Muscle of leg (tissue), 3 donors: ENCODE measurements at regions not wholly inside any gene's neighbourhood (a gene's known extent, or its start where the extent isn't known, plus 50 kb on each side); places are given as distances from the start of the nearest gene placed in this dataset.

Experiments used
- DNase-seq: peaks from one replicate; pipeline ENCODE4 v3.0.0; 2013
- H3K27ac ChIP-seq: one replicate; pipeline ENCODE4 v1.5.1; 2013; ENCODE audit warnings: mild to moderate bottlenecking, low read length, control low read depth
- H3K27me3 ChIP-seq: one replicate; pipeline ENCODE4 v1.6.1; 2013; ENCODE audit warnings: low read length; ENCODE audit not compliant: control insufficient read depth, insufficient read depth
- H3K36me3 ChIP-seq: one replicate; pipeline ENCODE4 v1.6.1; 2013; ENCODE audit warnings: low read length; ENCODE audit not compliant: control insufficient read depth, insufficient read depth
- H3K4me1 ChIP-seq: one replicate; pipeline ENCODE4 v1.6.1; 2013; ENCODE audit warnings: low read length; ENCODE audit not compliant: control insufficient read depth, insufficient read depth
- H3K4me3 ChIP-seq: one replicate; pipeline ENCODE4 v1.5.1; 2013; ENCODE audit warnings: low read length, control low read depth
- H3K9me3 ChIP-seq: replicated peaks from 2 replicates; pipeline ENCODE4 v1.6.1; 2013; ENCODE audit warnings: low read depth, low read length; ENCODE audit not compliant: control insufficient read depth
- WGBS: methylation state at CpG from one replicate; pipeline ENCODE4 v1.1.5; 2013; ENCODE audit warnings: missing lambda C conversion rate; ENCODE audit not compliant: insufficient coverage; 5-methylcytosine and 5-hydroxymethylcytosine counted together

DNA sequence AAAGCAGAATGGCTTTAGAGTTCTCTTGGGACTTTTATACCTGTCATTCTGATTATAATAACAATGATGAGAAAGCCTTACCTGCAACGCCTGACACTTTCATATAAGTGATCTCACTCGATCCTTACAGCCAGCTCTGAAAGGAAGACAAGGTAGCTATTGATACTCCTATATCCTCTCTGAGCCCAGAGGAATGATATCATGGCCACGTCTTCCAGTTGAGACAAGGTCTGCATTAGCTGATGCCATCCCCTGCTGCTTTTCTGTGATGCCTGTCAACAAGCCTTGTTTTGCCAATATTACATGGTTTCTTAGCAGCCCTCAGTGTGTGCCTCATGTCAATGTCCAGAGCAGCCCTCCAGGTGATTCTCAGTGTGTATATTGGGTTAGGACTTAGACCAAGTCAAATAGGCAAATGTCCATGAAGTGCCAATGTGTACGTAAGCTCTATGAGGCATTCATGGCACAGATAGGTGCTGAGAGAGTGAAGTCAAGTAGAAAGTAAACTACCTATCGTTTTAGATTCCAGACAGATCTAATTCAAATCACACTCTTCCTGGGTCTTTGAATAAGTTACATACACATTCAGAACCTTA lies 405.9 kb downstream of the ADRA2A start:
- Histone ChIP-seq H3K4me1 (no peaks in the 10 kb centered on the region), H3K27me3 (no peaks in the 10 kb centered on the region), H3K27ac (no peak overlapping the region), H3K36me3 (no peaks in the 10 kb centered on the region), H3K4me3 (no peak overlapping the region), H3K9me3 (no peaks in the 10 kb centered on the region)
- DNase-seq: no peak
- 23% methylated on average over 2 of the region's 5 CpGs for WGBS

DNA sequence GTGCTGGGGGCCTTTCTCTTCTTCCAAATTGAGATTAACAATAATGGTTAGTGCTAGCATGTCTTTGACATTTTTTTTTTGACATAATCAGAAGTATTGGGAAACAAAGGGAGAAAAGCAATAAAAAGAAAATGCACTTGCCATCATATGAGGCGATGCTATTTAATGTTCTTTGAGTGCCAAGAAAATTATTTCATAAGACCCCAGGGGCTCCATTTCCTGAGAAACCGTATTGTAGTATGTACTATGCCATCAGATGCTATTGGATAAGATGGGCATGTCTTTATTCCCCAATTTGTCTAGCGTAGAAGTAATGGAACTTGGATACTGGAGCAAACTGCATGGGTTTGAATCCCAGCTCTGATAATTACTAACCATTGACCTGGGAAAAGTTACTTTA lies 408.9 kb downstream of the ADRA2A start:
- no CpG with 5 or more reads among the region's 3 CpGs for WGBS
- peak; percentile 8 for DNase-seq

DNA sequence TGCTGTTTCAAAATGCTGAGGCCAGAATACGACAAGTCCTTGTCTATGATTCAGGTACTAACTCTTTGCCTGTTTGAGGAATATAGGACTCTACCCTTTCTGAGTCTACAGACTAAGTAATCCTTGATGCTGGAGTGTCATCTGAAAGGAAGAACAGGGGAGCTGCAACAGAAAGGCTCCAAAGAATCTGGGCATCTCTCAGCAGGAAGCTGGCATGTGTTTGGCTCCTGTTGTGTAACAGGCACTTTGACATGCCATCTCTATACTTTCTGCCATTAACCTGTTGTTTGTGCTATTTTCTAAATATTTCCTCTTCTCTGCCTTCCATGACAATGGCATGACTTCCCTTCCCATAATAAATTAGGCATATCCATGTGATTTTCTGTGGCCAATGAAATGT lies 409.5 kb downstream of the ADRA2A start:
- 60% methylated on average over 1 of the region's 1 CpG for WGBS

More for the DNA sequence above, 408.9 kb downstream of the ADRA2A start:
- peaks cover 16% of the 10 kb centered on the region for H3K9me3 ChIP-seq
- no peak overlapping the region for H3K27ac ChIP-seq
- no peaks in the 10 kb centered on the region for H3K36me3 ChIP-seq
- no peak overlapping the region for H3K4me3 ChIP-seq
- H3K27me3 ChIP-seq: no peaks in the 10 kb centered on the region
- H3K4me1 ChIP-seq: no peaks in the 10 kb centered on the region

DNA sequence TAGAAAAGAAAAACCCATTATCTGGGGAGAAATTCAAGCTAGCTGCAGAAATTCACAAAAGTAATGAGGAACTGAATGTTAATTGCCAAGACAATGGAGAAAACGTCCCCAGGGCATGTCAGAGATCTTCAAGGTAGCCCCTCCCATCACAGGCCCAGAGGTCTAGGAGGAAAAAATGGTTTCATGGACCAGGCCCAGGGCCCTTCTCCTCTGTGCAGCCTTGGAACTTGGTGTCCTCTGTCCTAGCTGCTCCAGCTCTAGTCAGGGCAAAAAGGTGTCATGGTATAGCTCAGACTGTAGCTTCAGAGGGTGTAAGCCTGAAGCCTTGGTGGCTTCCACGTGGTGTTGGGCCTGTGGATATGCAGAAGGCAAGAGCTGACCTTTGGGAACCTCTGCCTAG lies 411.8 kb downstream of the ADRA2A start:
- Histone ChIP-seq H3K9me3 (peaks cover 24% of the 10 kb centered on the region), H3K4me1 (no peaks in the 10 kb centered on the region)

More for the DNA sequence above, 409.5 kb downstream of the ADRA2A start:
- Histone ChIP-seq H3K27me3 (no peaks in the 10 kb centered on the region), H3K36me3 (no peaks in the 10 kb centered on the region), H3K9me3 (peaks cover 21% of the 10 kb centered on the region), H3K27ac (no peak overlapping the region), H3K4me3 (no peak overlapping the region), H3K4me1 (no peaks in the 10 kb centered on the region)
- DNase-seq: no peak

DNA sequence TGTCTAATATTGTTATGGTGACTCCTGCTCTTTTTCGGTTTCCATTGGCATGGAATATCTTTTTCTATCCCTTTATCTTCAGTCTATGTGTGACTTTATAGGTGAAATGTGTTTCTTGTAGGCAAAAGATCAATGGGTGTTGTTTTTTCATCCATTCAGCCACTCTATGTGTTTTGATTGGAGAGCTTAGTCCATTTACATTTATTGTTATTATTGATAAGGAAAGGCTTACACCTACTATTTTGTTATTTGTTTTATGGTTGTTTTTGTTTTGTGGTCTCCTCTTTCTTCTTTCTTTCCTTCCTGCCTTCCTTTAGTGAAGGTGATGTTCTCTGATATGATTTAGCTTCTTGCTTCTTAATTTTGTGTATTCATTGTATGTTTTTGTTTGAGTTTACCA lies 414.3 kb downstream of the ADRA2A start:
- Histone ChIP-seq H3K27me3 (no peaks in the 10 kb centered on the region), H3K4me3 (no peak overlapping the region), H3K27ac (no peak overlapping the region), H3K9me3 (peaks cover 24% of the 10 kb centered on the region), H3K36me3 (no peaks in the 10 kb centered on the region), H3K4me1 (no peaks in the 10 kb centered on the region)
- no peak for DNase-seq
- no CpG with 5 or more reads among the region's 1 CpG for WGBS

More for the DNA sequence above, 411.8 kb downstream of the ADRA2A start:
- Histone ChIP-seq H3K27me3 (no peaks in the 10 kb centered on the region), H3K4me3 (no peak overlapping the region), H3K27ac (no peak overlapping the region), H3K36me3 (no peaks in the 10 kb centered on the region)
- WGBS: 12% methylated on average over 2 of the region's 2 CpGs
- no peak for DNase-seq

DNA sequence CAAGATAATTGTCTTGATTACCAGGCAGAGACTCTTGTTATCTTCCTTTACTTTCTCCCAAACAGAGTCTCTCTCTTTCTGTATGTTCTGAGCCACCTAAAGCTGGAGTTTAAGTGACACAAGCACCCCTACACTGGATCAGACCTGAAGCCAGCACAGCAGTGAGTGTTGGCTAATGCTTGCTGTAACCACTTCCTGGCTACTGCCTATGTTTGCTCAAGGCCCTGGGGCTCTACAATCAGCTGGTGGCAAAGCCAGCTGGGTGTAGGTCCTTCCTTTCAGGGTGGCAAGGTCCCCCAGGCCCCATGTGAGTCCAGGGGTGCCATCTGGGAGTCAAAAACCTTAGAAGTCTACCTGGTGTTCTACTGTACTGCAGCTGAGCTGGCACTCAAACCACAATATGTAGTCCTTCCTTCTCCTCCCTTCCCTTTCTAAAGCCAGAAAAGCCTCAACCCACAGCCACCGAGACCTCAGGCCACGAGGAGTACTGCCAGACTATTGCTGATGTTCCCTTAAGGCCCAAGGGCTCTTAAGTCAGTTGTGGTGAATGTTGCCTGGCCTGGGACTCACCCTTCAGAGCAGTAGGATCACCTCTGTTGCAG lies 416.3 kb downstream of the ADRA2A start:
- Histone ChIP-seq H3K4me1 (no peaks in the 10 kb centered on the region), H3K9me3 (peaks cover 24% of the 10 kb centered on the region), H3K36me3 (no peaks in the 10 kb centered on the region), H3K27me3 (no peaks in the 10 kb centered on the region), H3K27ac (no peak overlapping the region), H3K4me3 (no peak overlapping the region)
- WGBS: no CpG with 5 or more reads among the region's 2 CpGs
- no peak for DNase-seq

DNA sequence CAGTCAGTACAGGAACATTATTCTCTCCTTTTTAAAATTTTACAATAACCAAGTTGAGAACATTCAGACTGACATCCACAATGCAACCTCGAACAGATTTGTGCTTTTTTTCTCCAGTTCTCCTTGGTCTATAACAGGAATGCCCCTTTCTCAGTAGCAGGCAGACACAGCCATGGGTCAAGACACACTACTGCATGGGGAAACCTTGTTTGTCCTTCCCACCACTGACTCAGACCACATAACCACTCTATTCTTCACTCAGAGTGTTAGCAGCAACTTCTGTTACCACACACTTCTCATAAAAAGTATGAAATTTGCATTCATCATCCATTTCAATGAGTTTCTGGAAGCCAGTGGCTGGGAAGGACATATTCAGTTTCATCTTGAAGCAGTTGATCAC lies 421.7 kb downstream of the ADRA2A start:
- H3K4me3 ChIP-seq: no peak overlapping the region
- H3K27me3 ChIP-seq: no peaks in the 10 kb centered on the region
- DNase-seq: no peak
- WGBS: 67% methylated on average over 1 of the region's 1 CpG
- no peaks in the 10 kb centered on the region for H3K4me1 ChIP-seq
- no peak overlapping the region for H3K27ac ChIP-seq
- H3K9me3 ChIP-seq: no peaks in the 10 kb centered on the region
- H3K36me3 ChIP-seq: no peaks in the 10 kb centered on the region

DNA sequence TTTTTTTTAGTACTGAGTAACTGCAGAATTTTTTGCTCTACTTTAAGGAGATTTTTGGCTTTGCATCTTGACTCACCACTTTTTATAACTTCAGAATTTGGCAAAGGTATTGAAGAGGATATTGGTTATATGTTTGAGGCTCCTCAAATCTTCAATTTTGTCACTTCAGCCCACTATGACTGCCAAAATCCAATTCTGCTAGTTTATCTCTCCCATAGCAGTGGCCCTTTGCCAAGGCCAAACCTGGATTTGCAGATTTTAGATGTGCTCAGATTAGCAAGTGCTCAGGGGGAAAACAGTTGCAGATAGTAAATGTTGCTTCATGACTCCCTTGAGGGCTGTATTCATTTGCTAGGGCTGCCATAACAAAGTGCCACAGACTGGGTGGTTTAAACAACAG lies 427.5 kb downstream of the ADRA2A start:
- Histone ChIP-seq H3K36me3 (no peaks in the 10 kb centered on the region), H3K27me3 (no peaks in the 10 kb centered on the region), H3K9me3 (peaks cover 2% of the 10 kb centered on the region), H3K27ac (no peak overlapping the region), H3K4me1 (no peaks in the 10 kb centered on the region), H3K4me3 (no peak overlapping the region)
- DNase-seq: peak; percentile 1

DNA sequence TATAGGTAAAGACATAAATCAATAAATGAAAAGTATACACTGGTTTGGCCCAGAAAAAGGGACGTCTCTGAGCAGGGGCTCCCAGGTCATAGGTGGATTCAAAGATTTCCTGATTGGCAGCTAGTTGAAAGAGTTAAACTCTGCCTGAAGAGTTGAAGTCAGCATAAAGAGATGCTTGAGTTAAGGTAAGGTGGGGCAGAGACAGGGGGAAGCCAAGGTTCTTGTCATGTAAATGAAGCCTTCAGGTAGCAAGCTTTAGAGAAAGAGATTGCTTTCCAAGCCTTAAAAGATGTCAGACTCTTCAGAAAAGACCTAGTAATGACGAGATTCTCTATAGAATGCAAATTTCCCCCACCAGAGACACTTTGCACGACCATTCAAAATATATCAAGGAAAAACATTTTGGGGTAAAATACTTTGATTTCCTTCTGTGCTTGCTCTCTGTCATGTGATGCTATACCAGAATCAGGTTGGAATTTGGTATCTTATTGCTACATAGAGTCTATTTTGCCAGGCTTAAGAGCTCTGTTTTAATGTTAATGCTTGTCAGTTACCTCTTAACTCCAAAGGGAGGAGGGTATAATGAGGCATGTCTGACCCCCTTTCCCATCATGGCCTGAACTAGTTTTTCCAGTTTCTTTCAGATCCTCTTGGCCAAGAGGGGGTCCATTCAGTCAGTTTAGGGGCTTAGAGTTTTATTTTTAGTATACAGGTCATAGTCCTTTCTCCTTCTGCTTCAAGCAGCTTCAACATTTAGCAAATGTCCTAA lies 429.6 kb downstream of the ADRA2A start:
- Histone ChIP-seq H3K9me3 (peaks cover 2% of the 10 kb centered on the region), H3K27me3 (no peaks in the 10 kb centered on the region), H3K4me3 (no peak overlapping the region), H3K4me1 (no peaks in the 10 kb centered on the region), H3K36me3 (no peaks in the 10 kb centered on the region), H3K27ac (no peak overlapping the region)
- no peak for DNase-seq
- whole genome bisulfite sequencing: 14% methylated on average over 1 of the region's 3 CpGs

DNA sequence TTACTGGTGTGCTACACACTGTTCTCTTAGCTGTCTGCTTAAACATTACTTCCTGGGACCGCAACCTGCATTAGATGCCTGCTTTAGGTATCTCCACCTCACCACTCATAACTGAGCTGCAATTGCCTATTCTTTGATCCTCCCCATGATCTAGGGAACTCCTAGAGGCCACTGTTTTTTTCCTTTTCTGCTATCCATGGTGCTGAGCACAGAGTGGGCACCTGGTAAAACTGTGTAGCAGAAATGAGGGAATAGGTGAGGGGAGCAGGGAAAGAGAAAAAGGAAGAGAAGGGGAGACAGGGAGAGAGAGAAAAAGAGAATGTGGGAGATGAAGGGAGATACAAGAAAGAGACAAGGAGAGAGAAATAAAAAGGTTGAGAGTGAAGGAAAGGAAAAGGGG lies 434.9 kb downstream of the ADRA2A start:
- peak; percentile 3 for DNase-seq
- Histone ChIP-seq H3K4me1 (no peaks in the 10 kb centered on the region), H3K27ac (no peak overlapping the region), H3K27me3 (no peaks in the 10 kb centered on the region), H3K36me3 (no peaks in the 10 kb centered on the region), H3K4me3 (no peak overlapping the region), H3K9me3 (no peaks in the 10 kb centered on the region)
- 90% methylated on average over 1 of the region's 1 CpG for WGBS
